Skeletal muscle satellite cell (primary cell): ENCODE measurements at regions not wholly inside any gene's neighbourhood (a gene's known extent, or its start where the extent isn't known, plus 50 kb on each side); places are given as distances from the start of the nearest gene placed in this dataset.

ENCODE experiments used
- H3K27me3 ChIP-seq: 2 replicates; pipeline ENCODE4 v1.7.0; 2013; ENCODE audit warnings: low read length; ENCODE audit not compliant: control insufficient read depth, insufficient read depth
- H3K36me3 ChIP-seq: 2 replicates; pipeline ENCODE4 v1.7.0; 2013; ENCODE audit warnings: mild to moderate bottlenecking, control low read depth, low read length; ENCODE audit not compliant: insufficient read depth
- H3K4me1 ChIP-seq: 2 replicates; pipeline ENCODE4 v1.7.0; 2013; ENCODE audit warnings: low read length; ENCODE audit not compliant: control insufficient read depth, insufficient read depth
- H3K4me2 ChIP-seq: 2 replicates; pipeline ENCODE4 v1.7.0; 2013; ENCODE audit warnings: mild to moderate bottlenecking, low read length
- H3K4me3 ChIP-seq: 2 replicates; pipeline ENCODE4 v1.7.0; 2013; ENCODE audit warnings: low read length
- H3K9ac ChIP-seq: 2 replicates; pipeline ENCODE4 v1.7.0; 2013; ENCODE audit warnings: mild to moderate bottlenecking, low read depth, low read length, moderate library complexity
- H3K9me3 ChIP-seq: replicated peaks from 2 replicates; pipeline ENCODE4 v1.7.0; 2013; ENCODE audit warnings: mild to moderate bottlenecking, control low read depth, low read length

DNA sequence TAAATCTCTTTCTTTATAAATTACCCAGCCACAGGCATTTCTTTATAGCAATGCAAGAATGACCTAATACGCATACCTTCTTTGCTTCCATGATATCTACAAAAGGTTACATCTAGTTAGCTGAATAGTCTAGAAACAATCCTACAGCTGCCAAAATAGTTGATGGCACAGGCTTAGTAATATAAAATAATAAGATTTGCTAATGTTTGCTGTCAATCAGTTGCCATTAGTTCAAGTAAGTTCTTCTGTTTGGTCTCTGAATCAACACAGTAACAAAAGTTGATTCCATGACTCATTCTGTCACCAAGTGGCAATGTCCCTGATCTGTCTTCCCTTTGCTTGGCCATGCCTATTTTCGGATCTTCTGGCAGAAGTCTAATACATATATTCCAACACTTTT is 470.2 kb downstream of the SPRY1 start:
- Histone ChIP-seq H3K4me3 (no peak overlapping the region), H3K27me3 (no peaks in the 10 kb centered on the region), H3K4me2 (no peak overlapping the region), H3K4me1 (peaks cover 6% of the 10 kb centered on the region), H3K9me3 (no peaks in the 10 kb centered on the region), H3K36me3 (no peaks in the 10 kb centered on the region), H3K9ac (no peak overlapping the region)

GRCh38 chr4:123867910-123868587 is 471.5 kb downstream of the SPRY1 start:
- H3K27me3 ChIP-seq = no peaks in the 10 kb centered on the region
- no peak overlapping the region for H3K4me2 ChIP-seq
- peaks cover 9% of the 10 kb centered on the region for H3K4me1 ChIP-seq
- no peaks in the 10 kb centered on the region for H3K9me3 ChIP-seq
- no peak overlapping the region for H3K9ac ChIP-seq
- H3K4me3 ChIP-seq = no peak overlapping the region
- H3K36me3 ChIP-seq = no peaks in the 10 kb centered on the region

DNA sequence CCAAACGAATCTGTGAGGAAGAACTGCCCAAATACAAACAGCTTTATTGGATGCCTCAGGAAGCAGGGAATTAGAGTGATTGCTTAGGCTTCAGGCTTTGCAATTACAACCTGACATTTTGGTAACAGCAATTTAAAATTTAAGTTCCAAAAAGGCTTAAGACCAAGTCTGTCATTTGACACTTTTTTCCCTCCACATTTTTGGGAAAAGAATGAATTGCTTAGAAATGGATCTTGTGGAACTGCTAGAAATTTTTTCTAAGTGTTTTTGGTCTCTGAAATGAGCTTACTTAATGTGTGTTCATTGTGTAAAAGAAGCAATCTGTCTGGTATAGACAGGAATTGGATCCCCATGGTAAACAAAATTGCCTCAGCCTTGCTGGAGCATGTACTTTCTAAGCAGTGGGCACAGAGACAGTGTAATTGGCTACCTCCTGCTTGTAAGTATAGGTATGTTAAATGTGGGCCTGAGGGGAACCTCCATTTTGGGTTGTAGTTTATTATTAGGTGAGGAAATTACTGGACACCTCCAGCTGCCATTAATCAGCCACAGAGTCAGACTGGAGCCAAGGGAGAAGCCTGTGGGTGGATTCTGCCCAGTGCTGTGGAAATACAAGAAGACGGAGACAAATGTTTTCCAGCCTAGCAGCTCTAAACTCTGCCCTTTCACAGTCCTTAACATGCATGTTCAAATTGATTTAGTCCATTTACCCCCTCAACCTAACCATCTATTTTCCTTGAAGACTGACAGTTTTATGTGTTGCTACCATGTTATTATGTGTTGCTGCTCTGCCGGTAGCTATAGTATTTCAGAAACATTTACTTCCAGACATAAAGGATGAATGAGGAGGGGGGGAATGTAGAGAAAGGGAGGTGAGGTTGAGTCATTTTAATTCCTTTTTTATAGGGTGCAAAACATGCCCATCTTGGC is 473.0 kb downstream of the SPRY1 start:
- H3K4me2 ChIP-seq = no peak overlapping the region
- H3K4me3 ChIP-seq = no peak overlapping the region
- no peaks in the 10 kb centered on the region for H3K9me3 ChIP-seq
- H3K9ac ChIP-seq = no peak overlapping the region
- peaks cover 9% of the 10 kb centered on the region for H3K4me1 ChIP-seq
- H3K36me3 ChIP-seq = no peaks in the 10 kb centered on the region
- H3K27me3 ChIP-seq = no peaks in the 10 kb centered on the region

- H3K36me3 ChIP-seq = no peaks in the 10 kb centered on the region
- H3K9me3 ChIP-seq = no peaks in the 10 kb centered on the region
- no peaks in the 10 kb centered on the region for H3K27me3 ChIP-seq
- peaks cover 9% of the 10 kb centered on the region for H3K4me1 ChIP-seq
- no peak overlapping the region for H3K4me2 ChIP-seq
- H3K4me3 ChIP-seq = no peak overlapping the region
- no peak overlapping the region for H3K9ac ChIP-seq
Observed at GRCh38 chr4:123870216-123870876, 473.8 kb downstream of the SPRY1 start.

- Histone ChIP-seq H3K36me3 (no peaks in the 10 kb centered on the region), H3K9me3 (no peaks in the 10 kb centered on the region), H3K4me2 (no peak overlapping the region), H3K4me1 (peaks cover 9% of the 10 kb centered on the region), H3K9ac (no peak overlapping the region), H3K4me3 (no peak overlapping the region), H3K27me3 (no peaks in the 10 kb centered on the region)
Observed at GRCh38 chr4:123871341-123871740, 474.7 kb downstream of the SPRY1 start.

- H3K4me3 ChIP-seq = no peak overlapping the region
- no peak overlapping the region for H3K9ac ChIP-seq
- H3K27me3 ChIP-seq = no peaks in the 10 kb centered on the region
- peaks cover 13% of the 10 kb centered on the region for H3K4me1 ChIP-seq
- no peaks in the 10 kb centered on the region for H3K36me3 ChIP-seq
- H3K4me2 ChIP-seq = no peak overlapping the region
- H3K9me3 ChIP-seq = no peaks in the 10 kb centered on the region
Observed at GRCh38 chr4:123874063-123874462, 477.5 kb downstream of the SPRY1 start.

GRCh38 chr4:123876143-123876542 is 479.5 kb downstream of the SPRY1 start:
- Histone ChIP-seq H3K4me1 (peaks cover 8% of the 10 kb centered on the region), H3K9me3 (no peaks in the 10 kb centered on the region), H3K36me3 (no peaks in the 10 kb centered on the region), H3K4me3 (no peak overlapping the region), H3K4me2 (no peak overlapping the region), H3K9ac (no peak overlapping the region), H3K27me3 (no peaks in the 10 kb centered on the region)

- Histone ChIP-seq H3K9me3 (no peaks in the 10 kb centered on the region), H3K27me3 (no peaks in the 10 kb centered on the region), H3K4me3 (no peak overlapping the region), H3K36me3 (no peaks in the 10 kb centered on the region), H3K4me1 (peaks cover 8% of the 10 kb centered on the region), H3K4me2 (no peak overlapping the region), H3K9ac (no peak overlapping the region)
Observed at GRCh38 chr4:123876671-123877101, 480.1 kb downstream of the SPRY1 start.

DNA sequence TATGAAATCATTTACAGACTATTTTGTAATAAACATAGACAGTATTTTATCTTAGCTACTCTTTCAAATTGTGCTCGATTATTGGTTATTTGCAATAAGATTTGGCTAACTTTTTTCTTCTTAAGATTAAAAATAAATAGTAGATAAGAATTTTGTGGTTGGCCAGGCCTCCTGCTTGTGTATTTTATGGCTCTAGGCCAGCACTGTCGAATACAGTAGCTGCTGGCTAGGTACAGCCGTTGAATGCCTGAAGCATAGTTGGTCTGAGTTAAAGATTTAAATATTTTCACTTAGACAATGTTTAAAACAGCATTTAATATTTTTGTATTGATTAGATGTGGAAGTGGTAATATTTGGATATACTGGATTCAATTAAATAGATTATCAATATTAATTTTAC is 481.0 kb downstream of the SPRY1 start:
- Histone ChIP-seq H3K36me3 (no peaks in the 10 kb centered on the region), H3K27me3 (no peaks in the 10 kb centered on the region), H3K9me3 (no peaks in the 10 kb centered on the region), H3K9ac (no peak overlapping the region), H3K4me1 (peaks cover 5% of the 10 kb centered on the region), H3K4me3 (no peak overlapping the region), H3K4me2 (no peak overlapping the region)

- no peaks in the 10 kb centered on the region for H3K36me3 ChIP-seq
- H3K4me1 ChIP-seq = peaks cover 5% of the 10 kb centered on the region
- no peak overlapping the region for H3K9ac ChIP-seq
- no peak overlapping the region for H3K4me3 ChIP-seq
- H3K4me2 ChIP-seq = no peak overlapping the region
- H3K9me3 ChIP-seq = no peaks in the 10 kb centered on the region
- H3K27me3 ChIP-seq = no peaks in the 10 kb centered on the region
Observed at GRCh38 chr4:123878976-123879375, 482.4 kb downstream of the SPRY1 start.

DNA sequence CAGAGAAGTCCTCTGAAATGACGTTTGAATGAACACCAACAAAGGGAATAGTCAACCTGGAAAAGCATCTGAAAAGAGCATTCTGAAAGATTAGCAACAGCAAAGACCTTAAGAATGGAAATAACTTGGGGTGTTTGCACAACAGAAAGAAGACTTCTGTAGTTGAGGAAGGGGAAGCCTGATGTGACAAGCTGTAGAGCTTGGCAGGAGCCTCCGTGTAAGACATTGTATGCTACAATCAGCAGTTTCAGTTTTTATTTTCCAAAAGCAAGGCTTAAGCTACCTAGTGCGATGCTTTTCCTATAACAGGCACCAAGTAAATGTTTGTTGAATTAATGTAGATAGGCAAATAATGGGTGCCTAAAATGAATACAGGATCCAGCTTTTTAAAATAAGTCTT is 484.0 kb downstream of the SPRY1 start:
- Histone ChIP-seq H3K9me3 (no peaks in the 10 kb centered on the region), H3K4me3 (no peak overlapping the region), H3K9ac (no peak overlapping the region), H3K27me3 (no peaks in the 10 kb centered on the region), H3K4me2 (no peak overlapping the region), H3K36me3 (no peaks in the 10 kb centered on the region), H3K4me1 (peaks cover 5% of the 10 kb centered on the region)
